B cell (primary cell): ENCODE measurements at regions not wholly inside any gene's neighbourhood (a gene's known extent, or its start where the extent isn't known, plus 50 kb on each side); places are given as distances from the start of the nearest gene placed in this dataset.

Experiments
- EZH2 ChIP-seq: IDR thresholded peaks from 2 replicates; pipeline ENCODE4 v1.6.1; 2012; ENCODE audit warnings: borderline replicate concordance, low read depth, mild to moderate bottlenecking, moderate library complexity, low read length; ENCODE audit not compliant: insufficient read depth, poor library complexity, severe bottlenecking
- TF ChIP-seq, protein P1 (sequence below): fragments of 200-600 bp; IDR thresholded peaks from one replicate; pipeline ENCODE4 v1.8.0; 2022; ENCODE audit warnings: antibody characterized with exemption, mild to moderate bottlenecking

- TF ChIP-seq, protein P1, sequence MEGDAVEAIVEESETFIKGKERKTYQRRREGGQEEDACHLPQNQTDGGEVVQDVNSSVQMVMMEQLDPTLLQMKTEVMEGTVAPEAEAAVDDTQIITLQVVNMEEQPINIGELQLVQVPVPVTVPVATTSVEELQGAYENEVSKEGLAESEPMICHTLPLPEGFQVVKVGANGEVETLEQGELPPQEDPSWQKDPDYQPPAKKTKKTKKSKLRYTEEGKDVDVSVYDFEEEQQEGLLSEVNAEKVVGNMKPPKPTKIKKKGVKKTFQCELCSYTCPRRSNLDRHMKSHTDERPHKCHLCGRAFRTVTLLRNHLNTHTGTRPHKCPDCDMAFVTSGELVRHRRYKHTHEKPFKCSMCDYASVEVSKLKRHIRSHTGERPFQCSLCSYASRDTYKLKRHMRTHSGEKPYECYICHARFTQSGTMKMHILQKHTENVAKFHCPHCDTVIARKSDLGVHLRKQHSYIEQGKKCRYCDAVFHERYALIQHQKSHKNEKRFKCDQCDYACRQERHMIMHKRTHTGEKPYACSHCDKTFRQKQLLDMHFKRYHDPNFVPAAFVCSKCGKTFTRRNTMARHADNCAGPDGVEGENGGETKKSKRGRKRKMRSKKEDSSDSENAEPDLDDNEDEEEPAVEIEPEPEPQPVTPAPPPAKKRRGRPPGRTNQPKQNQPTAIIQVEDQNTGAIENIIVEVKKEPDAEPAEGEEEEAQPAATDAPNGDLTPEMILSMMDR = no peak
- no peak for TF ChIP-seq EZH2
These were observed 453.2 kb downstream of the QKI start for GRCh38 chr6:163867518-163868292.
